ENCODE measurements at regions not wholly inside any gene's neighbourhood (a gene's known extent, or its start where the extent isn't known, plus 50 kb on each side); places are given as distances from the start of the nearest gene placed in this dataset.

GRCh38 chr5:56301069-56301468 lies 67.9 kb upstream of the ANKRD55 start:
- H3K4me3 ChIP-seq (replicated peaks; ENCODE audit: insufficient read depth, low read length), result no peak overlapping the region
- H3K27ac ChIP-seq (replicated peaks), result no peak overlapping the region
- TF ChIP-seq SPI1 (IDR thresholded peaks at IDR 0.05; ENCODE audit: borderline replicate concordance, low read depth) (no peak), CTCF (IDR thresholded peaks at IDR 0.05; ENCODE audit: insufficient read depth, low read length) (no peak), REST (IDR thresholded peaks at IDR 0.05; ENCODE audit: insufficient replicate concordance, low read depth) (no peak), POLR2AphosphoS5 (IDR thresholded peaks at IDR 0.05; ENCODE audit: low read depth) (no peak), GABPA (IDR thresholded peaks at IDR 0.05; ENCODE audit: low read depth) (no peak)
- H3K27me3 ChIP-seq (ENCODE audit: insufficient read depth, poor library complexity, severe bottlenecking), result no peaks in the 10 kb centered on the region
- no peak for DNase-seq (ENCODE audit: low read depth in 1 of 2, low spot score in 1 of 2)

DNA sequence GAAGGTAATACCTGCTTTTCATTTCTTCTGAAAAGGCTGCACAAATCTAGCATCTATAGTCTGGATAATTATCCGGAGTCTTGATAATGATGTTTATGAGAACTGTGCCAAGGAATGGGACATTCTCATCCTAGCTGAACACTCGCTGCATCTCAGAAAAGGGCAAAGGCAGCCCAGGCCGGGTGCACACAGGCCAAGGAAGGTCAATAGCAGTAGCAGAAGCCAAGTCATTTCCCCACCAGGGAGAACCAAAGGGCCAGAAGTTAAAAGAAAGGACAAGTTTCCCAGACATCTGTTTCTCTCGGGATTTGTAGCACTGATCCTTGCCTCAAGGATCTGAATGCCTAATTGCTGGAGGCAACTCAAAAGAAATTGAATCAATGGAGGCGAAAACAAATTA lies 66.1 kb upstream of the ANKRD55 start:
- Histone ChIP-seq H3K27me3 (ENCODE audit: insufficient read depth, poor library complexity, severe bottlenecking) (no peaks in the 10 kb centered on the region), H3K27ac (replicated peaks) (no peak overlapping the region), H3K4me3 (replicated peaks; ENCODE audit: insufficient read depth, low read length) (no peak overlapping the region)
- TF ChIP-seq POLR2AphosphoS5 (IDR thresholded peaks at IDR 0.05; ENCODE audit: low read depth) (no peak), CTCF (IDR thresholded peaks at IDR 0.05; ENCODE audit: insufficient read depth, low read length) (no peak), GABPA (IDR thresholded peaks at IDR 0.05; ENCODE audit: low read depth) (no peak), SPI1 (IDR thresholded peaks at IDR 0.05; ENCODE audit: borderline replicate concordance, low read depth) (no peak), REST (IDR thresholded peaks at IDR 0.05; ENCODE audit: insufficient replicate concordance, low read depth) (no peak)
- DNase-seq (ENCODE audit: low read depth in 1 of 2, low spot score in 1 of 2), result no peak

DNA sequence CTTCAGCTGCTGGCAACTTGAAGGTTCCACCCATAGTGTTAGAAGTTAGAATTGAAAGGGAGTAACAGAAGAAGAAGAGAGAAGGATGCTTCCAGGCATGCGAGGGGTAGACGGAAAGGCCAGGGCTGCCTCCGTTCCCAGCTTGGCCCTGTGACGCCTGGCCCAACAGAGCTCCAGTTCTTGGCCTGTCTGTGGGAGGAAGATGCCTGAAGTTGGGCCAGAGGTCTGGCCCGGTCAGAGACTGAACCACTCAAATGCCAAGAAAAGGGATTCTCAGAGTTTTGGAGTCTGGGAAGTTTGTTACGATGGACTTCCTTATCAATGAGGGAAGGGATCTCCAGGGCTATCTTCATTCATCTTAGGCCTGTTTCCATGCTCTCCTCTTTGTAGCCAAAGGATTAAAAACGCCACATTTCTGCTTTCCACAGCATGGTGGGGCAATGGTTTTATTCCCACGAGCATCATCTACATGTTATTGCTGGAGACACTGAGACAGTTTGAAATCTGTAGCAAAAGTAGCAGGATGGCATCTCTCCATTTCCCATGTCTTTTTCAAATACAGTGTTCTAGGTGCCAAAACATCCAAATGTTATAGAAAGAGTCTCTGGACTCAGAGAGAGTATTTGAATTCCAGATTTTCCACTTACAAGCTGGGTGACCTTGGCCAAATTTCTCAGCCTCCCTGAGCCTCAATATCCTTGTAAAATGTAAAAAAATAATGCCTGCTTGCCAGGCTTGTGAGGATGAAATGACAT lies 65.4 kb upstream of the ANKRD55 start:
- no peak for DNase-seq (ENCODE audit: low read depth in 1 of 2, low spot score in 1 of 2)
- TF ChIP-seq SPI1 (IDR thresholded peaks at IDR 0.05; ENCODE audit: borderline replicate concordance, low read depth) (no peak), CTCF (IDR thresholded peaks at IDR 0.05; ENCODE audit: insufficient read depth, low read length) (no peak), GABPA (IDR thresholded peaks at IDR 0.05; ENCODE audit: low read depth) (no peak), REST (IDR thresholded peaks at IDR 0.05; ENCODE audit: insufficient replicate concordance, low read depth) (no peak), POLR2AphosphoS5 (IDR thresholded peaks at IDR 0.05; ENCODE audit: low read depth) (no peak)
- H3K27me3 ChIP-seq (ENCODE audit: insufficient read depth, poor library complexity, severe bottlenecking), result no peaks in the 10 kb centered on the region
- H3K27ac ChIP-seq (replicated peaks), result no peak overlapping the region
- H3K4me3 ChIP-seq (replicated peaks; ENCODE audit: insufficient read depth, low read length), result no peak overlapping the region

Data from HL-60 (cell line).